ENCODE measurements at regions not wholly inside any gene's neighbourhood (a gene's known extent, or its start where the extent isn't known, plus 50 kb on each side); places are given as distances from the start of the nearest gene placed in this dataset.

GRCh38 chr5:58403822-58404433 lies 56.0 kb downstream of the PLK2 start:
- H3K27ac ChIP-seq: no peak overlapping the region
- TF ChIP-seq CTCF (conservative IDR thresholded peaks at IDR 0.05): no peak

- no peak overlapping the region for H3K27ac ChIP-seq
Measured at GRCh38 chr5:58401701-58402100, 58.2 kb downstream of the PLK2 start.

GRCh38 chr5:58400737-58401136 lies 59.1 kb downstream of the PLK2 start:
- H3K27ac ChIP-seq: no peak overlapping the region
- TF ChIP-seq CTCF (conservative IDR thresholded peaks at IDR 0.05): no peak

More at GRCh38 chr5:58401701-58402100, 58.2 kb downstream of the PLK2 start:
- no peak for TF ChIP-seq CTCF (conservative IDR thresholded peaks at IDR 0.05)

GRCh38 chr5:58399951-58400350 lies 59.9 kb downstream of the PLK2 start:
- no peak for TF ChIP-seq CTCF (conservative IDR thresholded peaks at IDR 0.05)
- no peak overlapping the region for H3K27ac ChIP-seq

- TF ChIP-seq CTCF (conservative IDR thresholded peaks at IDR 0.05): no peak
- H3K27ac ChIP-seq: no peak overlapping the region
Measured at GRCh38 chr5:58394339-58394738, 65.5 kb downstream of the PLK2 start.

GRCh38 chr5:58393716-58394115 lies 66.2 kb downstream of the PLK2 start:
- TF ChIP-seq CTCF (conservative IDR thresholded peaks at IDR 0.05): no peak
- no peak overlapping the region for H3K27ac ChIP-seq

- TF ChIP-seq CTCF (conservative IDR thresholded peaks at IDR 0.05): no peak
- no peak overlapping the region for H3K27ac ChIP-seq
Measured at GRCh38 chr5:58392496-58392895, 67.4 kb downstream of the PLK2 start.
